ENCODE measurements at regions not wholly inside any gene's neighbourhood (a gene's known extent, or its start where the extent isn't known, plus 50 kb on each side); places are given as distances from the start of the nearest gene placed in this dataset.
"Not testable (repeated sequence)": the region's sequence is repeated elsewhere in the genome, so short reads cannot be mapped to it uniquely, and the experiment has no call there.

- not testable (repeated sequence) for TF ChIP-seq SIN3A (IDR thresholded peaks at IDR 0.05; ENCODE audit: borderline replicate concordance, insufficient read depth, low read depth, low read length); POLR2AphosphoS5 (IDR thresholded peaks at IDR 0.05; ENCODE audit: low read depth, low read length); TCF7L2 (IDR thresholded peaks at IDR 0.05; ENCODE audit: low read depth, low read length)
- TF ChIP-seq, protein P1, sequence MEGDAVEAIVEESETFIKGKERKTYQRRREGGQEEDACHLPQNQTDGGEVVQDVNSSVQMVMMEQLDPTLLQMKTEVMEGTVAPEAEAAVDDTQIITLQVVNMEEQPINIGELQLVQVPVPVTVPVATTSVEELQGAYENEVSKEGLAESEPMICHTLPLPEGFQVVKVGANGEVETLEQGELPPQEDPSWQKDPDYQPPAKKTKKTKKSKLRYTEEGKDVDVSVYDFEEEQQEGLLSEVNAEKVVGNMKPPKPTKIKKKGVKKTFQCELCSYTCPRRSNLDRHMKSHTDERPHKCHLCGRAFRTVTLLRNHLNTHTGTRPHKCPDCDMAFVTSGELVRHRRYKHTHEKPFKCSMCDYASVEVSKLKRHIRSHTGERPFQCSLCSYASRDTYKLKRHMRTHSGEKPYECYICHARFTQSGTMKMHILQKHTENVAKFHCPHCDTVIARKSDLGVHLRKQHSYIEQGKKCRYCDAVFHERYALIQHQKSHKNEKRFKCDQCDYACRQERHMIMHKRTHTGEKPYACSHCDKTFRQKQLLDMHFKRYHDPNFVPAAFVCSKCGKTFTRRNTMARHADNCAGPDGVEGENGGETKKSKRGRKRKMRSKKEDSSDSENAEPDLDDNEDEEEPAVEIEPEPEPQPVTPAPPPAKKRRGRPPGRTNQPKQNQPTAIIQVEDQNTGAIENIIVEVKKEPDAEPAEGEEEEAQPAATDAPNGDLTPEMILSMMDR (IDR thresholded peaks at IDR 0.05): not testable (repeated sequence)
- TF ChIP-seq, protein P2, sequence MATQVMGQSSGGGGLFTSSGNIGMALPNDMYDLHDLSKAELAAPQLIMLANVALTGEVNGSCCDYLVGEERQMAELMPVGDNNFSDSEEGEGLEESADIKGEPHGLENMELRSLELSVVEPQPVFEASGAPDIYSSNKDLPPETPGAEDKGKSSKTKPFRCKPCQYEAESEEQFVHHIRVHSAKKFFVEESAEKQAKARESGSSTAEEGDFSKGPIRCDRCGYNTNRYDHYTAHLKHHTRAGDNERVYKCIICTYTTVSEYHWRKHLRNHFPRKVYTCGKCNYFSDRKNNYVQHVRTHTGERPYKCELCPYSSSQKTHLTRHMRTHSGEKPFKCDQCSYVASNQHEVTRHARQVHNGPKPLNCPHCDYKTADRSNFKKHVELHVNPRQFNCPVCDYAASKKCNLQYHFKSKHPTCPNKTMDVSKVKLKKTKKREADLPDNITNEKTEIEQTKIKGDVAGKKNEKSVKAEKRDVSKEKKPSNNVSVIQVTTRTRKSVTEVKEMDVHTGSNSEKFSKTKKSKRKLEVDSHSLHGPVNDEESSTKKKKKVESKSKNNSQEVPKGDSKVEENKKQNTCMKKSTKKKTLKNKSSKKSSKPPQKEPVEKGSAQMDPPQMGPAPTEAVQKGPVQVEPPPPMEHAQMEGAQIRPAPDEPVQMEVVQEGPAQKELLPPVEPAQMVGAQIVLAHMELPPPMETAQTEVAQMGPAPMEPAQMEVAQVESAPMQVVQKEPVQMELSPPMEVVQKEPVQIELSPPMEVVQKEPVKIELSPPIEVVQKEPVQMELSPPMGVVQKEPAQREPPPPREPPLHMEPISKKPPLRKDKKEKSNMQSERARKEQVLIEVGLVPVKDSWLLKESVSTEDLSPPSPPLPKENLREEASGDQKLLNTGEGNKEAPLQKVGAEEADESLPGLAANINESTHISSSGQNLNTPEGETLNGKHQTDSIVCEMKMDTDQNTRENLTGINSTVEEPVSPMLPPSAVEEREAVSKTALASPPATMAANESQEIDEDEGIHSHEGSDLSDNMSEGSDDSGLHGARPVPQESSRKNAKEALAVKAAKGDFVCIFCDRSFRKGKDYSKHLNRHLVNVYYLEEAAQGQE (IDR thresholded peaks at IDR 0.05; ENCODE audit: insufficient read depth in 1 of 2, low read depth in 2 of 2, low read length in 1 of 2): not testable (repeated sequence)
Measured at GRCh38 chr15:24088941-24089340, 401.8 kb upstream of the NDN start.
